ENCODE measurements at regions not wholly inside any gene's neighbourhood (a gene's known extent, or its start where the extent isn't known, plus 50 kb on each side); places are given as distances from the start of the nearest gene placed in this dataset.
"Not testable (repeated sequence)": the region's sequence is repeated elsewhere in the genome, so short reads cannot be mapped to it uniquely, and the experiment has no call there.

DNA sequence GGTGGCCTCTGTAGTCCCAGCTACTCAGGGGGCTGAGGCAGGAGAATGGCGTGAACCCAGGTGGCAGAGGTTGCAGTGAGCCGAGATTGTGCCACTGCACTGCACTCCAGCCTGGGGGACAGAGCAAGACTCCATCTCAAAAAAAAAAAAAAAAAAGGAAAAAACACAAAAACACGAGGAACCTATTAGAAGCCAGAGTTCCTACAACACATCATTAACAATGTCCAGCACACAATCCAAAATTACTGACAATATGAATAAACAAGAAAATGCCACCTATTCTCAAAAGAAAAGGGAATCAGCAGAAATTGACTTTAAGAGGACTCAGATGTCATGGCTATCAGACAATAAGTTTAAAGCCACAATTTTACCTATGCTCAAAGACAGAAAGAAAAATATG is 57.3 kb upstream of the HS3ST3A1 start:
- DNase-seq: not testable (repeated sequence)

DNA sequence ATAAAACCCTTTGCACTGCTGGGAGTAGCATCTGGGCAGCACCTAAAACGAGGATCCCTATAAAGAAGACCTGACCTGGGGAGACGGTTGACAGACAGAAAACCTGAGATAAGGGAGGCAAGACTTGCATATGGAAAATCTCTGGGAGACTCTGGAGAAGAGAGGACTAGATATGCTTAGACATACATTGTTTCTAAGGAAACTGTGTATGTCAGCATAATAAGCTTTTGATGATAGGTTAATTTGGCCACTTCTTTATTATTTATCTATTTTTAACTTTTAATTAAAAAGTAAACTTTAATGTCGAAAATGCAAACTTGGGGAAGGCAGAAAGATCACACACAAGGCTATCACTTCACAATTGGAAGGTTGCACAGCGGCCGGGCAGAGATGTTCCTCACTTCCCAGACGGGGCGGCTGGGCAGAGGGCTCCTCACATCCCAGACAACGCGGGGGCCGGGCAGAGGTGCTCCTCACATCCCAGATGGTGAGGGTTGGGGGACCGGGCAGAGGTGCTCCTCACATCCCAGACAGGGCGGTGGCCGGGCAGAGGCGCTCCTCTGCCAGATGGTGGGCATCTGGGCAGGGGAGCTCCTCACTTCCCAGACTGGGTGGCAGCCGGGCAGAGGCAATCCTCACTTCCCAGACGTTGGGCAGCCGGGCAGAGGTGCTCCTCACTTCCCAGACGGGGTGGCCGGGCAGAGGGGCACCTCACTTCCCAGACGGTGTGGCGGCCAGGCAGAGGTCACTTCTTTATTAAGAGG is 64.3 kb upstream of the HS3ST3A1 start:
- DNase-seq: no peak

DNA sequence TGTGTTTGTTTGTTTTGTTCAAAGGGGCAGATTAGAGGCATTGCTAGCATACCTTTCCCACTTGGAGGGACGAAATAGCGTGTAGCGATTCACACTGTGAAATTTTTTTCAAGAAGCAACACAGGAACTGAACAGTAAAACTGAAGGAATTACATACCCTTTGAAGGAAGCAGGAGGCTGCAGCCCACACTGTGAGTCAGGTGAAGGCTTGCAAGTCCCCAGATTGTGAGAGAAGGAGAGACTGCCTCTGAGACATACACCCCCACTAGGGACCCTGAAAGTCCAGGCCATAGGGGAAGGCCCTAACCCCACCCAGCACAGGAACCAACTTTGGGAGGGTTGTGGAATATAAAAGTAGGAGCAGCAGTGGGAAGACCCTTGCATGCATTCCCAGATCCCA is 69.6 kb upstream of the HS3ST3A1 start:
- DNase-seq: no peak

DNA sequence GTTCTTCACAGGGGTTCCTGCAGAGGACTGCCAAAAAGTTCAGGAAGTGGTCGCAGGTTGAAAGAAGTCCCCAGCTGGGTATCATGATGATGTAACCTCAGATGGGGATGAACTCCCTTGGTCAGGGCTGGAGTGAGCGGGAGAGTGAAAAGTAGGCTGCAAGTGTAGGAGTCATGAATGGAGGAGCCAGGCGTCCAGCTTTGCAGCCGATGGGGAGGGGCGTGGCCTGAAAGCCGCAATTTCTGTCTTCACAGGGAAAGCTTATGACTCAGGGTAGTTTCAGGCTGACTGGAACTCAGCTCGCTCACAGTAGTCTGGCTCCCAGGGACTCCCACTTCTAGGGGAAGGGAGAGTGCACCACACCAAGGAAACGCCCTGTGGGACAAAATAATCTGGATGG is 70.0 kb upstream of the HS3ST3A1 start:
- DNase-seq: peak; percentile 46

DNA sequence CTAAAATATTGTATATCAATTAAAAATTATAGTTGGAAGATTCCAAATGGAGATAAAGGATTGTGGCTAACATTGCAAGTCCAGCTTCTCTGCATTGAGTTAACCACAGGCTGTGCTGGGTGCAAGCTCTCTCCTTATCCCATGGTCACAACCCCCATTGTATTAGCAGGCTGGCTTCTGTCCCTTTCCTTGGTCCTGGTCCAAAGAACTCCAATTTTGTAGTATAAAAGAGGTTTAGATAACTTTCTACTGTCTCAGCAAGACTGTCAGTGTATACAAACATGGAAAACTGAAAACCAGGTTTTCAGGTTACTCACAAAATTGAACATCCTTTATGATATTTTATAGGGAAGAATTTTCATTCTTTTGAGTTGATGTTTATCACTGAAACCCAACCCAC is 76.6 kb upstream of the HS3ST3A1 start:
- no peak for DNase-seq

DNA sequence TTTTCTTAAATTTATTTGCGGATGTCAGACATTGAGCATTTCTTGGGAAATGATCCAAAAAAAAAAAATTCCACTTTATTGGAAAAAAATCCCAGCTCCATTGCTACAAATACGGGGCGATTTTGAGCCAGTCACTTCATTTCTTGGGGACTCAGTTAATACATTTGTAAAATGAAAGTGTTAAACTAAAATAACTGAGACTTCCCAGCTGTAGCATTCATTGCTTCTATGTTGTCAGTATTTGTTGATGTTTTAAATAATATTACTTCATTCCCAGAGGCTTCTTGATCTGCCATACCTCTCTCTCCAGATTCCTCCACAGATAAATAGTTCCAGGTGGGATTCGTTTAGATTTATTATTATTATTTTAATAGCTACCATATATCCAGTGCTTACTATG is 77.1 kb upstream of the HS3ST3A1 start:
- DNase-seq: no peak

DNA sequence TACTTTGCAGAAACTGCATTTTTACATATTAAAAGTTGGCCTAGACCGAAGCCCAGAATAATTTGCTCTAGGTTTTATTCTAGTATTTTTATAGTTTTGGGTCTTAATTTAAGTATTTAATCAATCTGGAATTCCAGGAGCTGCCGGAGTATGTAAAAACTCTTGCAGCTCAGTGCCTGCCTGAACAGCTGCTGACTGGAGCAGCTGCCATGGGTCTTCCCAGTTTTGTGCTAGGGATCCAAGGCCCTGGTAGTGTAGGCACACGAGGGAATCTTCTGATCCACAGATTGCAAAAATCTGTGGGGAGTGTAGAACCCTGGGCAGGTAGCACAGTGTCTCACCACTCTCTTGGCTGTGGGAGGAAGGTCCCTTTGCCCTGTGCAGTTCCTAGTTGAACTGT is 87.0 kb upstream of the HS3ST3A1 start:
- no peak for DNase-seq

DNA sequence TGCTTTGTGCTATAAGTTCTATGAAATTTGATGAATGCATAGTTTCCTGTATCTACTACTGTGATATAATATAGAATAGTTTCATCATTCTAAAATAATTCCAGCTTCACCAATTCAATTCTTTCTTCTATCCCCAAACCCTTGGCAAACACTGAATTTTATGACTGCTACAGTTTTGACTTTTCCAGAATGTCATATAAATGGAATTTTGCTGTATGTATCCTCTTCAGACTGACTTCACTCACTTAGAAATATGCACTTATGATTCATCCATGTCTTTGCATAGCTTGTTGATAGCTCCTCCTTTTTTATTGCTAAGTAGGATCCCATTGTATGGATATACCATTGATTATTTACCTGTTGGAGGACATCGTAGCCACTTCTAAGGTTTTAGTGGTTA is 89.1 kb upstream of the HS3ST3A1 start:
- peak; percentile 63 for DNase-seq

DNA sequence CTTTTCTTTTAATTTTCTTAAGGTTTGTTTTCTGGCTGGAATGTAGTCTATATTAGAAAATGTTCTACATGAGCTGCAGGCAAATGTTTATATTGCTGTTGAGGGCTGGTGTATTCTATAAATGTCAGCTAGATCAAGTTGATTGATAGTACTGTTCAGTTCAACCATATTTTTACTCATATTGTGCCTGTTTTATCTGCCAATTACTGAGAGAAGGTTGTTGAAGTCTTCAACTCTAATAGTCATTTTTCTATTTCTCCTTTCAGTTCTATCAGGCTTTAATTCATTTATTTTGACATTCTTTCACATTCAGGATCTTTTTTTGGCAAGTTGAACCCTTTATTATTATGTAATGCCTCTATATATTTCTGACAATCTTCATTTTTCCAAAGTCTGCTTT is 93.2 kb upstream of the HS3ST3A1 start:
- no peak for DNase-seq

DNA sequence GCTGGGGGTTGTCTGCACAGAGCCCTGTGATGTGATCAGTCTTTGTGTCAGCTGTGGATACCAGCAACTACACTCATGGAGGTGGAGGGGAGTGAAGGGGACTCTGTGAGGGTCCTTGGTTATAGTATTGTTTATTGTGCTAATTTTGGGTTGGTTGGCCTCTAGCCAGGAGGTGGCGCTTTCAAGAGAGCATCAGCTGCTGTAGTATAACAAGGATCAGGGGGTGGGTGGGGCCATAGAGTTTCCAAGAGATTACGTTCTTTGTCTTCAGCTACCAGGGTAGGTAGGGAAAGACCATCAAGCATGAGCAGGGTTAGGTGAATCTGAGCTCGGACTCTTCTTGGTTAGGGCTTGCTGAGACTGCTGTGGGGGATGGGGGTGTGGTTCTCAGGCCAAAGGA is 97.1 kb upstream of the HS3ST3A1 start:
- no peak for DNase-seq

DNA sequence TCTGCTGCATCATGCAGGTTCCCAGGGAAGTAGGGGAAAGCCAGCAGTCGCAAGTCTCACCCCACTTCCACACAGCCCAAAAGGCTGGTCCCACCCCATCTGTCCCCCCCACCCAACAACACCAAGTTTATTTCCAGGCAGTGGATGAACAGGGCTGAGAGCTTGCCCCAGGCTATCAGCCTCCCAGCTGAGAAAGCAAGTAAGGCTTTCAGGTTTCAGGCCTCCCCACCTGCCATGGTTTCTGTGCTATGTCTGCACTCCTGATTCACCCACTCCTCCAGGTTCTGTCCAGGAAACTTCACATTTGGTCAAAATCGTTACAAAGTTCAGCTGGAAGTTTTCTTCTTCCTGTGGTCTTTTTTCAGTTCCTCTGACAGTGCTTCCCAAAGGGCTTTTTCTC is 97.5 kb upstream of the HS3ST3A1 start:
- DNase-seq: no peak

DNA sequence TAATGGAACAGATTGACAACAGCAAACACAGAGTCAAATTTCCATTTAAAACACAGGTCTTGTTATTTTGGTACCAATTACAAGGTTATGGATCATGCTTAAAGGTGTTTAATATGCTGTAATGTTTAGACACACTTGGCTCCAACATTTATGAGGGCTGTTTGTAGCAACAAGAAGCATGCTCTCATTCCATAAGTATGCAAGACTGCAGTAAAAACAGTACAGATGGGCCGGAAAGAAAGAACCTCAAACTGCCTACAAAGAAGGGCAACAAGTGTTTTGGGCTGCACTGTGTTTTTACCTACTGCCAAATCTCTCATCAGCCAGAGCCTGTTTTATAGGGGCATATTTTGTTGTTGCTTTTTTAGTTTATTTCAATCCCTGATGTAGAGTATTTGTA is 100.5 kb upstream of the HS3ST3A1 start:
- DNase-seq: peak; percentile 27

DNA sequence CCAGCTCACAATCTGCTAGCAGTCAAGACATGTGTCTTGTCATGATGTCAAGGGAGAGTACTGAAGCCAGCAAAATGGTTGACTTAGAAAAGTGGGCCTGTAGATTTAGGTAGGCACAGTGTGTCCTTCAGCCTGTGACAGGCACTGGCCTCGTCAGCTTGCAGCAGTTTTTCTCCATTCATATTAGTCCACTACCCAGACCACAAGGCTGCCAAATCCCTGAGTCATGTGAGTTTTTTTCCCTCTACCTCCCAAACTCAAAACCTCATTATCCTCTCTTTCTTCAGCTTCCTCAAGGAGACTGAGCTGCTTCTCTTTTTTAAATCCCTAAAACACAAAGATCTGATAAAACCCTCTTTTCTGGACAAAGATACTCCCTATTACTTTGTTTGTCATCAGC is 102.6 kb upstream of the HS3ST3A1 start:
- DNase-seq: peak; percentile 81

DNA sequence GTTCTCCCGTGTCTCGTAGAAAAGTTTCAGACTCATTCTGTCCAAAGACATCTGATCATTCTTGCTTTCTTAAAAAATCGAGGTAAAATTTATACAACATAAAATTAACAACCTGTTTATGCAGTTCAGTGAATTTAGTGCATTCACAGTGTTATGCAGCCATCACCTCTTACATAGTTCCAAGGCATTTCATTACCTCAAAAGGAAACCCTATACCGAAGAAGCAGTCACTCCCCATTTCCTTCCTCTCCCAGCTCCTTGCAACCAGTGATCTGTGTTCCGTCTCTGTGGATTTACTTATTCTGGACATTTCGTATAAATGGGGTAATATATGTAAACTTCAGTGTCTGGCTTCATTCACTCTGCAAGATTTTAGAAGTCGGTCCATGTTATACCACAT is 103.5 kb upstream of the HS3ST3A1 start:
- DNase-seq: no peak

DNA sequence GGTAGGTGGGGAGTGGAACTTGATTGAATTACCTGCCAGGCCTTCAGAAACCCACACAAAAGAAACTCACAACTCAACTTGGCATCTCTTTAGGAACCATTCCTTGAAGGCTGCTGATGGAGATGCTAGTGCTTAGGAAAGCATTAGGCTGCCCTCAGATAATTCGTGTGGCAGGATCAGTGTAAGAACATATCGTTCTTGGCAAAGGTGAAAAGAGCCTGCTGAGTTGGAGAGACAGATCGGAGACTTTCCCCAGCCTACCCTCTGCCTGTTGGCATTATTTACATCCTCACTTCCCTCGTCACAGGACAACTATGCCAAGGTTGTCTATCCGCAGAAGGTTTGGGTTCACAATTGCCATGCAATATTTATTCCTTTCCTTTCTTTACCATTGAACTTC is 120.0 kb upstream of the HS3ST3A1 start:
- DNase-seq: no peak

DNA sequence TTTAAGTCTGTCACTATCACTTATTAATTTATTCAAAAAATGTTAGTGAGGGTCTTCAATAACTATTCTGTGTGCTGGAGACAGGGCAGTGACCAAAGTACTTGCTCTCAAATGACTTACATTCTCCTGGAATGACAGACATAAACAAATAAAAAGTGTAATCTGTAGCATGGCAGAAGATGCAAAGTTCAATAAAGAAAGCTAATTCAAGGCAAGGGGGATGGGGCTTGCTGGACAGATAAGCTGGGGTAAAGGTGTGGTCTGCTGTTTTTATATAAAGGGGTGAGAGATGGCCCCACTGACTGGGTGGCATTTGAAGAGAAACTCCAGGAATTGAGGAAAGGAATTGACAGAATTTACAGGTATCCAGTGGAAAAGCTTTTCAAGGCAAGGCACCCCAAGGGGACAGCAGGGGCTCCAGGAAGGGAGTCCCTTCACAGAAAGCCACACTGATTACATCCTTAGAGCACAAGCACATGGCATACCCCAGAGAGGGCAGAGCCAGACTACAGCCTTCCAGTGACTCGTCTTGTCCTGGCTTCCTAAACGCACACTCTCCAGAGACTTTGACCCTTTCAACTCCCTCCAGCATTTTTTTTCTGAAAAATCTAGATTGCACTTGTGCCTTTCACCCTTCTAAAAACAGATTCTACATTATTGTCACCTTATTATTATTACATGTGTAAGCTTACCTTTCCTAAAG is 123.7 kb upstream of the HS3ST3A1 start:
- peak; percentile 53 for DNase-seq

DNA sequence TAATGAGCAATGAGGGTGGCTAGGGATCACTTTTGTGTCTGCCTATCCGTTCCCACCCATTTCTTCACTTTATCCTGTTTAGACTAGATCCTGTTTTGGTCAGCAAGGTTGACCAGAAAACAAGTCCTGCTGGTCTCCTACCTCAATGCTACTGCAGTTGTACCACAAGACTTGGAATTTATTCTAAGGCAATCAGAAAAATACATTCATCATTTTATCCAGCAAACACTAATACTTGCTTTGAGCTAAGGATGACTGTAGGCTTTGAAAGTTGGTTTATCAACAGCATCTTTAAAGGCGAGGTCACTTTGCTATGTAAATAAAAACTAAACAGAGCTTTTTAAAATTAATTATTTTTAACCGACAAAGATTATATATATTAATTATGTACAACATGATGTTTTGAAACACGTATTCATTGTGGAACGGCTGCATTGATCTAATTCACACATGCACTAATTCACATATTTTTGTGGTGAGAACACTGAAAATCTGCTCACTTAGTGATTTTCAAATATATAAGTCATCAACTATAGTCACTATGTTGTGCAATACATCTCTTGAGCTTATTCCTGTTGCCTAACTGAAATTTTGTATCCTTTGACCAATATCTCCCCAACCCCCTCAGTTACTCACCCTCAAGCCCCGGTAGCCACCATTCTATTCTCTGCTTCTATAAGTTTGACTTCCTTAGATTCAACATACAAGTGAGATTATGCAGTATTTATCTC is 125.9 kb upstream of the HS3ST3A1 start:
- peak; percentile 83 for DNase-seq

DNA sequence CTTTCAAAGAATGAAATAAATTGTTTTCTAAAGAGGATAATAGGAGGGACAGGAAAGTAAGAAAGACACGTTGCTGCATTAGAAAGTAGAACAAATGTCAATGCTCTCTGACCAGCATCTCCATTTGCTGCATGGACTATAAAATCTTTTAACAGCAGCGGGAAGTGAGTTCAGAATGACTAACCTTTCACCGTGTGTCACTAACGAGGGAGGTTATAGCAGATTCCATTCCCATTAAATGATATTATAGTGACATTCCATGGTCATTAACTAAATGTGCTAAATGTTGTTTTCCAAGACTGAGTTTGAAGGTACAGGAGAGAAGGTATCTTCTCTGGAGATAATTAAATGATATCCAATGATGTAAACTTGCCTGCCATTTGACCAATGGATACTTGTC is 127.1 kb upstream of the HS3ST3A1 start:
- peak; percentile 42 for DNase-seq

DNA sequence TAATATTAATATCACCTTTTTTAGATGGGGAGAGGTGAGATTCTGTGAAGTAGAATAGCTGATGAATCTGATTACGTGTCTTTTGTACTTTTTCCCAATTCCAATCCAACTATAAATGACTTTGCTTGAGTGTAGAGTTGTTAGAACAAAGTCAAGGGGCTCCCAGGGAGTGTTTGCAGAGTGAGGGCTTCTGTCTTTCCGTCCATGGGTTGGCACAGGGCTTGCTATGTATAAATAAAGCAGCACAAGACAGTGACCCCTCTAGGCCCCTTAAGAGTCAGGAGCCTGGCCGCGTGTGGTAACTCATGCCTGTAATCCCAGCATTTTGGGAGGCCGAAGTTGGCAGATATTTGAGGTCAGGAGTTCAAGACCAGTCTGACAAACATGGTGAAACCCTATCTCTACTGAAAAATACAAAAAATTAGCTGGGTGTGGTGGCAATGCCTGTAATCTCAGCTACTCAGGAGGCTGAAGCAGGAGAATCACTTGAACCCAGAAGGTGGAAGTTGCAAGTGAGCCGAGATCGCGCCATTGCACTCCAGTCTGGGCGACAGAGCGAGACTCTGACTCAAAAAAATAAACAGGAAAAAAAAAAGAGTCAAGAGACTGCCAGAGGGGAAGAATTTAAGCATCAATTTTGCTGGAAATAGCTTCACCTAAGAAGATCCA is 127.9 kb upstream of the HS3ST3A1 start:
- DNase-seq: no peak

DNA sequence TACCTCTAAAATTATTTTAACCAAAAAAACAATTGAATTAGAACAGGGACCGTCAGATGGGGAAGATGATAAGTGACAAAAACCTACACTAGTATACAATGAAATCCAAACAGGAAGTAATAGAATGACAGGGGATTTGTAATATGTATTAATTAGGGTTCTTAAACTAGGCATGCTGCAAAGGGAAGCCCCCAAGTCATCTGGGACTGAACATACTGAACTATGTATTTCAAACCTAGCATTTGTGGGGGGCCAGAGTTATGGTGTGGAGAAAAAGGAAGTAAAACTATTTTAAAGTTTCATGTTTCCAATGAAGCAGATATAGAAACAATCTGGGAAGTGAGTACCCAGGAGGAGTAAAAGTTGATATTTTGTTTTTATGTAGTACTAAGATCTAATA is 133.2 kb upstream of the HS3ST3A1 start:
- no peak for DNase-seq

DNA sequence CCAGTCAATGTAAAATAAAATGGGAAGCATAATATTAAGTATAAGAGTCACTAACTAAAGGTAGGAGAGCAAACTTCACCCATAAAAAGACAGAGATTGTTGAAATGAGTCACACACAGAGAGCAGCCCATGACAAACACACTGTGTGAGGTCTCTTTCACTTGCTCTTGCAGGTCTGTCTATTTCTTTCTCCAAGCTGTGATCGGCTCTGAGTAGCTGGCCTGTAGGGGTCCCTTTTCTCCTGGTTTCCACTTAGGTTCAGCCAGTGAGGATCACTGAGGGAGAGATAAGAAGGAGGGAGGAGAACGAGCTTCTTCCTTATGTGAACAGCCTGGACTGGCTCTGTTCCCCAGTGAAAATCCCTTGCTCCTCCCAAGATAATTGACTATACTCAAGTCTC is 133.7 kb upstream of the HS3ST3A1 start:
- peak; percentile 47 for DNase-seq

DNA sequence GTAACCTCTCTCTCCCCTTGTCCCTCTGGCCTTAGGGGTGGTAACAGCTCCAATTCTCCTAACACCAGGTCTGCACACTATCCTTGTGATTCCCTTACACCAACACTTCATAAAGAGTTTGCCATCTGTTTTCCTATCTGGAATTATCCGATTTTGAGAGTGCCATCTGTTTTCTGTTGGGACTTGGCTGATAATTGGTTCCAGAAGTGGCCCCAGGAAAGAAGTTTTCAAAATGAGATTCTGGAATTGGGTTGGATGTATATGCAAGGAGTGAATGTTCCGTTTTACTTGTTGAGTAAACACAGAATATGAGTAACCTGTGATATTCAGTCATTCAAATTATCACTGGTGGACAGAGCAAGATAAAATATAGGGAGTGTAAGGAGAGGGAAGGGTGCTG is 134.1 kb upstream of the HS3ST3A1 start:
- peak; percentile 32 for DNase-seq

DNA sequence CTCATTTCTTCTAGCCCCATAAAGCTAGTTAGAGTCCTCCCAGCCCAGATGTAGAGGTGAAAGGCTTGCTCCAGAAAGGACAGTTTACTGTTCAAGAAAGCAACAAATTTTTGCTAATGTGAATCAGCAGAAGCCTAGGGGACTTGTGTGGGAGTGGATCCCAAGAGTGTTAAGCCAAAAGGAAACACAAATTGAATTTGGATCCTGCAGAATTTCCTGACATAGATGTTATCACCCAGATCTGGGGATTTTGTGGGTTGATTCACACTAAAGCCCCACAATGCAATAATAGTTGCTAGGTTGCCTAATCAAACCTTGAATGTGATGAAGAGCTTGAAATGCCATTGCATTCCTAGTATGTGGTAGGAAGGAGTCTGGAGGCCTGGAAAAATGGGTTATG is 135.2 kb upstream of the HS3ST3A1 start:
- peak; percentile 63 for DNase-seq
